Peyer's patch (tissue), 4 donors: ENCODE measurements at regions not wholly inside any gene's neighbourhood (a gene's known extent, or its start where the extent isn't known, plus 50 kb on each side); places are given as distances from the start of the nearest gene placed in this dataset.
"Not testable (repeated sequence)": the region's sequence is repeated elsewhere in the genome, so short reads cannot be mapped to it uniquely, and the experiment has no call there.

ENCODE experiments used
- CTCF ChIP-seq, 6 experiments: fragments of 450-650 bp in 4 of 6; fragments of 200-600 bp in 2 of 6; sonication (generic) in 1 of 6; IDR thresholded peaks; one replicate each; pipeline ENCODE4 v1.5.1; 2017 to 2019; ENCODE audit warnings: antibody characterized with exemption in 6 of 6, mild to moderate bottlenecking in 3 of 6, moderate library complexity in 1 of 6
- POLR2A ChIP-seq, 2 donors: fragments of 450-650 bp; IDR thresholded peaks; one replicate each; pipeline ENCODE4 v1.5.1; 2017; ENCODE audit warnings: antibody characterized with exemption in 2 of 2, mild to moderate bottlenecking in 2 of 2, moderate library complexity in 2 of 2

- not testable (repeated sequence) for TF ChIP-seq CTCF, POLR2A (IDR thresholded peaks at IDR 0.05)
These were observed 54.2 kb upstream of the ADGRE5 start for GRCh38 chr19:14327061-14327460.
